Stomach (tissue), 8 donors: ENCODE measurements at regions not wholly inside any gene's neighbourhood (a gene's known extent, or its start where the extent isn't known, plus 50 kb on each side); places are given as distances from the start of the nearest gene placed in this dataset.

ENCODE experiments used
- DNase-seq, 2 donors: peaks; one replicate each; pipeline versions ENCODE4 v3.0.0 to v3.0.0-alpha.2; 2013 to 2019
- H3K27ac ChIP-seq, 5 donors: fragments of 200-600 bp in 4 of 5; sonication (generic) in 4 of 5; one replicate each; pipeline ENCODE4 v1.5.1; 2013 to 2019; ENCODE audit warnings: mild to moderate bottlenecking in 1 of 5, moderate library complexity in 1 of 5
- H3K27me3 ChIP-seq, 3 donors: fragments of 200-600 bp; sonication (generic); one replicate each; pipeline ENCODE4 v1.5.1; 2017 to 2019; ENCODE audit warnings: mixed run types in 1 of 3
- H3K36me3 ChIP-seq, 4 donors: fragments of 200-600 bp; sonication (generic); 1 replicate in 3 of 4; 2 replicates in 1 of 4; pipeline ENCODE4 v1.5.1; 2016 to 2019
- H3K4me1 ChIP-seq, 4 donors: fragments of 200-600 bp; sonication (generic); one replicate each; pipeline ENCODE4 v1.5.1; 2016 to 2019
- H3K4me3 ChIP-seq, 4 donors: fragments of 200-600 bp; sonication (generic) in 3 of 4; one replicate each; pipeline ENCODE4 v1.5.1; 2016 to 2019; ENCODE audit warnings: mild to moderate bottlenecking in 1 of 4
- H3K9me3 ChIP-seq, 4 donors: fragments of 200-600 bp; sonication (generic); one replicate each; pipeline ENCODE4 v1.5.1; 2016 to 2019
- CTCF ChIP-seq, 7 experiments: fragments of 450-650 bp in 4 of 7; fragments of 200-600 bp in 3 of 7; sonication (generic) in 3 of 7; IDR thresholded peaks; one replicate each; pipeline ENCODE4 v1.5.1; 2016 to 2019; ENCODE audit warnings: antibody characterized with exemption in 7 of 7, control low read depth in 2 of 7, mild to moderate bottlenecking in 1 of 7
- EP300 ChIP-seq: sonication (generic); formaldehyde crosslinking; IDR thresholded peaks from one replicate; pipeline ENCODE4 v1.6.1; 2017; ENCODE audit warnings: antibody characterized with exemption
- POLR2A ChIP-seq, 4 donors: fragments of 450-650 bp; IDR thresholded peaks; one replicate each; pipeline ENCODE4 v1.6.1; 2016; ENCODE audit warnings: antibody characterized with exemption in 4 of 4, control low read depth in 2 of 4, mild to moderate bottlenecking in 1 of 4, moderate library complexity in 1 of 4
- POLR2AphosphoS5 ChIP-seq, 3 donors: sonication (generic); formaldehyde crosslinking; IDR thresholded peaks; one replicate each; pipeline ENCODE4 v1.6.1; 2016; ENCODE audit warnings: antibody characterized with exemption in 3 of 3
- WGBS, 5 donors: extraction: QIAGEN DNeasy Blood & Tissue Kit in 3 of 5; methylation state at CpG; one replicate each; pipeline versions ENCODE4 v1.1.5 to v1.1.7; 2013 to 2018; 5-methylcytosine and 5-hydroxymethylcytosine counted together
- intact Hi-C: fragments of 100-400 bp; cut with DNase I; formaldehyde crosslinking; loops from one replicate; pipeline ENCODE4 v1.15.1; 2023; ENCODE audit warnings: low total_unique reads
- donor health status: healthy with polysubstance abuse.
- donor health status: Bipolar disorder and iron deficiency.
- donor health status: healthy.

GRCh38 chr5:2207416-2208238 lies 324.9 kb upstream of the IRX4 start:
- WGBS, 5 donors = 61 to 78% (median 65%) methylated on average over 23 to 25 of the region's 25 CpGs
- intact Hi-C loops = no loop called here
- DNase-seq = peak in 1 of 2 donors; percentile 53

GRCh38 chr5:2207109-2207399 lies 324.3 kb upstream of the IRX4 start:
- intact Hi-C loops = no loop called here
- DNase-seq = no peak
- H3K4me3 ChIP-seq = no peak overlapping the region
- H3K9me3 ChIP-seq = no peaks in the 10 kb centered on the region
- no peaks in the 10 kb centered on the region for H3K36me3 ChIP-seq
- WGBS, 5 donors = 92 to 95% (median 94%) methylated on average over 6 of the region's 6 CpGs
- no peaks in the 10 kb centered on the region for H3K4me1 ChIP-seq
- H3K27ac ChIP-seq = no peak overlapping the region
- no peak for TF ChIP-seq POLR2A (IDR thresholded peaks at IDR 0.05)
- no peak for TF ChIP-seq POLR2AphosphoS5 (IDR thresholded peaks at IDR 0.05)
- no peak for TF ChIP-seq CTCF (IDR thresholded peaks at IDR 0.05)
- no peak for TF ChIP-seq EP300
- H3K27me3 ChIP-seq = peaks cover 0 to 7% (median 0%) of the 10 kb centered on the region in 3 donors

More at GRCh38 chr5:2207416-2208238, 324.9 kb upstream of the IRX4 start:
- Histone ChIP-seq H3K9me3 (no peaks in the 10 kb centered on the region), H3K36me3 (no peaks in the 10 kb centered on the region), H3K4me1 (no peaks in the 10 kb centered on the region), H3K27ac (no peak overlapping the region), H3K27me3 (peaks cover 0 to 11% (median 0%) of the 10 kb centered on the region in 3 donors), H3K4me3 (no peak overlapping the region)
- TF ChIP-seq POLR2A (IDR thresholded peaks at IDR 0.05) = no peak
- no peak for TF ChIP-seq CTCF (IDR thresholded peaks at IDR 0.05)
- no peak for TF ChIP-seq POLR2AphosphoS5 (IDR thresholded peaks at IDR 0.05)
- no peak for TF ChIP-seq EP300

GRCh38 chr5:2206293-2207108 lies 323.8 kb upstream of the IRX4 start:
- 52 to 69% (median 64%) methylated on average over 28 of the region's 28 CpGs for WGBS, 5 donors
- Histone ChIP-seq H3K36me3 (no peaks in the 10 kb centered on the region), H3K4me1 (no peaks in the 10 kb centered on the region), H3K27ac (no peak overlapping the region), H3K4me3 (no peak overlapping the region), H3K9me3 (no peaks in the 10 kb centered on the region), H3K27me3 (peaks cover 0 to 7% (median 0%) of the 10 kb centered on the region in 3 donors)
- peak in 1 of 2 donors; percentile 41 for DNase-seq
- TF ChIP-seq POLR2AphosphoS5 (IDR thresholded peaks at IDR 0.05) (no peak), EP300 (no peak), CTCF (IDR thresholded peaks at IDR 0.05) (no peak), POLR2A (IDR thresholded peaks at IDR 0.05) (no peak)
- intact Hi-C loops = no loop called here

GRCh38 chr5:2205596-2206226 lies 323.0 kb upstream of the IRX4 start:
- H3K9me3 ChIP-seq = no peaks in the 10 kb centered on the region
- H3K27me3 ChIP-seq = peaks cover 0 to 7% (median 0%) of the 10 kb centered on the region in 3 donors
- H3K4me1 ChIP-seq = no peaks in the 10 kb centered on the region
- no peak for DNase-seq
- no peak overlapping the region for H3K4me3 ChIP-seq
- intact Hi-C loops = no loop called here
- TF ChIP-seq POLR2AphosphoS5 (IDR thresholded peaks at IDR 0.05) (no peak), POLR2A (IDR thresholded peaks at IDR 0.05) (no peak), EP300 (no peak), CTCF (IDR thresholded peaks at IDR 0.05) (no peak)
- no peak overlapping the region for H3K27ac ChIP-seq
- WGBS, 5 donors = 90 to 94% (median 93%) methylated on average over 33 to 34 of the region's 34 CpGs
- H3K36me3 ChIP-seq = no peaks in the 10 kb centered on the region
